ENCODE measurements at regions not wholly inside any gene's neighbourhood (a gene's known extent, or its start where the extent isn't known, plus 50 kb on each side); places are given as distances from the start of the nearest gene placed in this dataset.
A peak's percentile ranks its signal among the peaks of the same experiment; 100 is the strongest.
"Not testable (repeated sequence)": the region's sequence is repeated elsewhere in the genome, so short reads cannot be mapped to it uniquely, and the experiment has no call there.

- no peak for DNase-seq
- Histone ChIP-seq H3K4me1 (0 out of 2 replicates have a peak, but pooled peaks cover 2% of the 10 kb centered on the region), H3K9me3 (replicated peaks) (no peaks in the 10 kb centered on the region), H3K27ac (no peak overlapping the region), H3K4me3 (no peak overlapping the region), H3K36me3 (no peaks in the 10 kb centered on the region), H3K27me3 (no peaks in the 10 kb centered on the region)
Measured at GRCh38 chr17:64769712-64770111, 107.6 kb upstream of the SMURF2 start.

GRCh38 chr17:64767269-64767997, 105.3 kb upstream of the SMURF2 start:
- DNase-seq = no peak
- no peaks in the 10 kb centered on the region for H3K36me3 ChIP-seq
- no peak overlapping the region for H3K27ac ChIP-seq
- no peak overlapping the region for H3K4me3 ChIP-seq
- H3K4me1 ChIP-seq = no peaks in the 10 kb centered on the region
- no peaks in the 10 kb centered on the region for H3K9me3 ChIP-seq (replicated peaks)
- H3K27me3 ChIP-seq = no peaks in the 10 kb centered on the region

GRCh38 chr17:64765191-64765889, 103.2 kb upstream of the SMURF2 start:
- Histone ChIP-seq H3K27me3 (no peaks in the 10 kb centered on the region), H3K36me3 (no peaks in the 10 kb centered on the region)
- DNase-seq = no peak

GRCh38 chr17:64750891-64751677, 89.0 kb upstream of the SMURF2 start:
- no peak overlapping the region for H3K27ac ChIP-seq
- DNase-seq = no peak
- no peaks in the 10 kb centered on the region for H3K4me1 ChIP-seq
- no peaks in the 10 kb centered on the region for H3K36me3 ChIP-seq
- no peak overlapping the region for H3K4me3 ChIP-seq
- H3K27me3 ChIP-seq = no peaks in the 10 kb centered on the region
- H3K9me3 ChIP-seq (replicated peaks) = no peaks in the 10 kb centered on the region

More at GRCh38 chr17:64765191-64765889, 103.2 kb upstream of the SMURF2 start:
- Histone ChIP-seq H3K4me3 (no peak overlapping the region), H3K9me3 (replicated peaks) (no peaks in the 10 kb centered on the region), H3K27ac (no peak overlapping the region), H3K4me1 (no peaks in the 10 kb centered on the region)

GRCh38 chr17:64750478-64750877, 88.4 kb upstream of the SMURF2 start:
- no peak for DNase-seq
- no peak overlapping the region for H3K4me3 ChIP-seq
- H3K27ac ChIP-seq = no peak overlapping the region
- H3K27me3 ChIP-seq = no peaks in the 10 kb centered on the region
- H3K4me1 ChIP-seq = no peaks in the 10 kb centered on the region
- H3K9me3 ChIP-seq (replicated peaks) = no peaks in the 10 kb centered on the region
- no peaks in the 10 kb centered on the region for H3K36me3 ChIP-seq

- H3K27ac ChIP-seq = no peak overlapping the region
- DNase-seq = no peak
Measured at GRCh38 chr17:64749306-64749705, 87.2 kb upstream of the SMURF2 start.

GRCh38 chr17:64747938-64748540, 85.9 kb upstream of the SMURF2 start:
- DNase-seq = no peak
- no peak overlapping the region for H3K4me3 ChIP-seq

More at GRCh38 chr17:64749306-64749705, 87.2 kb upstream of the SMURF2 start:
- Histone ChIP-seq H3K4me3 (no peak overlapping the region), H3K4me1 (no peaks in the 10 kb centered on the region), H3K9me3 (replicated peaks) (no peaks in the 10 kb centered on the region), H3K36me3 (no peaks in the 10 kb centered on the region), H3K27me3 (no peaks in the 10 kb centered on the region)

GRCh38 chr17:64742326-64742725, 80.2 kb upstream of the SMURF2 start:
- DNase-seq = no peak
- H3K4me1 ChIP-seq = peaks cover 20% of the 10 kb centered on the region
- no peaks in the 10 kb centered on the region for H3K36me3 ChIP-seq
- peak overlapping the region; percentile 54 for H3K27ac ChIP-seq
- H3K4me3 ChIP-seq = no peak overlapping the region
- no peaks in the 10 kb centered on the region for H3K9me3 ChIP-seq (replicated peaks)
- no peaks in the 10 kb centered on the region for H3K27me3 ChIP-seq

More at GRCh38 chr17:64747938-64748540, 85.9 kb upstream of the SMURF2 start:
- Histone ChIP-seq H3K9me3 (replicated peaks) (no peaks in the 10 kb centered on the region), H3K36me3 (no peaks in the 10 kb centered on the region), H3K4me1 (no peaks in the 10 kb centered on the region), H3K27me3 (no peaks in the 10 kb centered on the region), H3K27ac (no peak overlapping the region)

- Histone ChIP-seq H3K4me1 (peaks cover 20% of the 10 kb centered on the region), H3K27ac (peak overlapping the region; percentile 54)
- not testable (repeated sequence) for H3K36me3 ChIP-seq; H3K4me3 ChIP-seq; H3K27me3 ChIP-seq; H3K9me3 ChIP-seq (replicated peaks)
- DNase-seq = peak; percentile 24 to 26
Measured at GRCh38 chr17:64741916-64742315, 79.8 kb upstream of the SMURF2 start.

- Histone ChIP-seq H3K4me3 (no peak overlapping the region), H3K27me3 (no peaks in the 10 kb centered on the region), H3K36me3 (no peaks in the 10 kb centered on the region), H3K4me1 (peaks cover 20% of the 10 kb centered on the region), H3K27ac (peak overlapping the region; percentile 54), H3K9me3 (replicated peaks) (no peaks in the 10 kb centered on the region)
- peak; percentile 31 to 39 for DNase-seq
Measured at GRCh38 chr17:64741038-64741641, 79.0 kb upstream of the SMURF2 start.

- H3K9me3 ChIP-seq (replicated peaks) = no peaks in the 10 kb centered on the region
- peaks cover 20% of the 10 kb centered on the region for H3K4me1 ChIP-seq
- no peaks in the 10 kb centered on the region for H3K27me3 ChIP-seq
- H3K4me3 ChIP-seq = no peak overlapping the region
- no peak overlapping the region for H3K27ac ChIP-seq
- H3K36me3 ChIP-seq = no peaks in the 10 kb centered on the region
- DNase-seq = peak; percentile 12 to 50
Measured at GRCh38 chr17:64739316-64740058, 77.4 kb upstream of the SMURF2 start.

- H3K36me3 ChIP-seq = no peaks in the 10 kb centered on the region
- H3K9me3 ChIP-seq (replicated peaks) = no peaks in the 10 kb centered on the region
- H3K27me3 ChIP-seq = no peaks in the 10 kb centered on the region
- peak; percentile 33 to 52 for DNase-seq
- H3K4me1 ChIP-seq = peaks cover 14% of the 10 kb centered on the region
- H3K4me3 ChIP-seq = no peak overlapping the region
- no peak overlapping the region for H3K27ac ChIP-seq
Measured at GRCh38 chr17:64736804-64737492, 74.8 kb upstream of the SMURF2 start.

- H3K4me3 ChIP-seq = no peak overlapping the region
- no peaks in the 10 kb centered on the region for H3K36me3 ChIP-seq
- DNase-seq = peak; percentile 17 to 23
- H3K27me3 ChIP-seq = no peaks in the 10 kb centered on the region
- no peak overlapping the region for H3K27ac ChIP-seq
- no peaks in the 10 kb centered on the region for H3K9me3 ChIP-seq (replicated peaks)
- H3K4me1 ChIP-seq = no peaks in the 10 kb centered on the region
Measured at GRCh38 chr17:64732336-64733006, 70.4 kb upstream of the SMURF2 start.

Measured in SJCRH30 (cell line).